ENCODE measurements at regions not wholly inside any gene's neighbourhood (a gene's known extent, or its start where the extent isn't known, plus 50 kb on each side); places are given as distances from the start of the nearest gene placed in this dataset.
A peak's percentile ranks its signal among the peaks of the same experiment; 100 is the strongest.

DNA sequence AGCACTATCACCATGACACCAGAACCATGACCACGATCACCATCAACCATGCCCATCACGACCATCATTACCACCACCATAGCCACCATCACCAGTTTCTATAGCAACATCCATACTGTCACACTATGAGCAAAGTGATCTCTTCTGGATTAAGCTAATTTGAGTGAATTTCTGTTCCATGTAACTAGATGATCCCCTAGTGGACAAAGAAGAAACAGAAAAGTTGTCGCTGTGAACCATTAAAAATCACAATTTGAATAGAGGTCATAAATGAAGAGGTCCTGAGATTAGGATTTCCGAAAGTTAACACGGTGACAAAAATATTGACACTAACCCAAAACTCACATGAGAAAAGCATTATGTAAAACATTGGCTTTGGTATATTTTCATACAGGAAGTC lies 77.6 kb downstream of the CLRN3 start:
- TF ChIP-seq, protein P1, sequence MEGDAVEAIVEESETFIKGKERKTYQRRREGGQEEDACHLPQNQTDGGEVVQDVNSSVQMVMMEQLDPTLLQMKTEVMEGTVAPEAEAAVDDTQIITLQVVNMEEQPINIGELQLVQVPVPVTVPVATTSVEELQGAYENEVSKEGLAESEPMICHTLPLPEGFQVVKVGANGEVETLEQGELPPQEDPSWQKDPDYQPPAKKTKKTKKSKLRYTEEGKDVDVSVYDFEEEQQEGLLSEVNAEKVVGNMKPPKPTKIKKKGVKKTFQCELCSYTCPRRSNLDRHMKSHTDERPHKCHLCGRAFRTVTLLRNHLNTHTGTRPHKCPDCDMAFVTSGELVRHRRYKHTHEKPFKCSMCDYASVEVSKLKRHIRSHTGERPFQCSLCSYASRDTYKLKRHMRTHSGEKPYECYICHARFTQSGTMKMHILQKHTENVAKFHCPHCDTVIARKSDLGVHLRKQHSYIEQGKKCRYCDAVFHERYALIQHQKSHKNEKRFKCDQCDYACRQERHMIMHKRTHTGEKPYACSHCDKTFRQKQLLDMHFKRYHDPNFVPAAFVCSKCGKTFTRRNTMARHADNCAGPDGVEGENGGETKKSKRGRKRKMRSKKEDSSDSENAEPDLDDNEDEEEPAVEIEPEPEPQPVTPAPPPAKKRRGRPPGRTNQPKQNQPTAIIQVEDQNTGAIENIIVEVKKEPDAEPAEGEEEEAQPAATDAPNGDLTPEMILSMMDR (IDR thresholded peaks at IDR 0.05; ENCODE audit: insufficient read depth, low read length, poor library complexity, severe bottlenecking), result peak; percentile 27
- TF ChIP-seq EZH2phosphoT487 (conservative IDR thresholded peaks at IDR 0.05; ENCODE audit: low read length), result no peak

Data from SU-DHL-6 (cell line).